Lung (tissue), 11 donors: ENCODE measurements at regions not wholly inside any gene's neighbourhood (a gene's known extent, or its start where the extent isn't known, plus 50 kb on each side); places are given as distances from the start of the nearest gene placed in this dataset.

Experiments used
- ATAC-seq: fragments of 200-7000 bp; cut with Tn5 transposase; one replicate; pipeline ENCODE4 v1.9.1; 2020; ENCODE audit warnings: moderate number of reproducible peaks; ENCODE audit not compliant: insufficient read depth, low FRiP score
- DNase-seq, 3 donors: peaks; one replicate each; pipeline ENCODE4 v3.0.0-alpha.2; 2013 to 2017
- H3K27ac ChIP-seq, 2 donors: one replicate each; pipeline ENCODE4 v1.5.1; 2013; ENCODE audit warnings: mild to moderate bottlenecking in 2 of 2, moderate library complexity in 2 of 2, control low read depth in 1 of 2, inconsistent platforms in 1 of 2, low read depth in 1 of 2, low read length in 1 of 2
- H3K27me3 ChIP-seq, 3 donors: one replicate each; pipeline ENCODE4 v1.5.1; 2013; ENCODE audit warnings: low read length in 2 of 3; ENCODE audit not compliant: control insufficient read depth in 3 of 3, insufficient read depth in 3 of 3
- H3K36me3 ChIP-seq, 4 donors: one replicate each; pipeline ENCODE4 v1.5.1; 2013; ENCODE audit warnings: low read length in 4 of 4, mild to moderate bottlenecking in 1 of 4, moderate library complexity in 1 of 4; ENCODE audit not compliant: control insufficient read depth in 4 of 4, insufficient read depth in 4 of 4
- H3K4me1 ChIP-seq, 5 donors: one replicate each; pipeline ENCODE4 v1.5.1; 2013; ENCODE audit warnings: low read length in 5 of 5, mild to moderate bottlenecking in 2 of 5, moderate library complexity in 1 of 5; ENCODE audit not compliant: control insufficient read depth in 5 of 5, insufficient read depth in 5 of 5
- H3K4me3 ChIP-seq: one replicate; pipeline ENCODE4 v1.5.1; 2013; ENCODE audit warnings: mild to moderate bottlenecking, control low read depth, moderate library complexity
- H3K9ac ChIP-seq, 2 donors: one replicate each; pipeline ENCODE4 v1.5.1; 2013; ENCODE audit warnings: low read length in 2 of 2, control low read depth in 1 of 2; ENCODE audit not compliant: insufficient read depth in 1 of 2
- H3K9me3 ChIP-seq, 4 donors: one replicate each; pipeline ENCODE4 v1.5.1; 2013; ENCODE audit warnings: low read length in 3 of 4, mild to moderate bottlenecking in 1 of 4, moderate library complexity in 1 of 4; ENCODE audit not compliant: control insufficient read depth in 4 of 4, insufficient read depth in 3 of 4
- CTCF ChIP-seq: IDR thresholded peaks from 2 replicates; pipeline ENCODE4 v1.5.1; 2012; ENCODE audit warnings: mild to moderate bottlenecking; ENCODE audit errors: control extremely low read depth, extremely low read depth
- WGBS, 2 donors: extraction: QIAGEN DNeasy Blood & Tissue Kit; methylation state at CpG; one replicate each; pipeline ENCODE4 v1.1.7; 2013; 5-methylcytosine and 5-hydroxymethylcytosine counted together
- donor health status: control.
- donor health status: control.
- donor health status: Bipolar disorder and iron deficiency.
- donor health status: healthy.
- donor health status: DM: yes; HTN: yes; CAD: no.

- H3K27me3 ChIP-seq: no peaks in the 10 kb centered on the region
- 75 to 92% methylated on average over 1 of the region's 1 CpG for WGBS, 2 donors
- H3K9ac ChIP-seq: no peak overlapping the region
- DNase-seq (no peak), ATAC-seq (no peak)
- H3K36me3 ChIP-seq: no peaks in the 10 kb centered on the region
- H3K27ac ChIP-seq: no peak overlapping the region
- no peak overlapping the region for H3K4me3 ChIP-seq
- TF ChIP-seq CTCF: no peak
- H3K9me3 ChIP-seq: peaks cover 0 to 7% (median 3%) of the 10 kb centered on the region in 4 donors
- no peaks in the 10 kb centered on the region for H3K4me1 ChIP-seq
These were observed 249.1 kb upstream of the FAR2 start for GRCh38 chr12:28899951-28900350.

DNA sequence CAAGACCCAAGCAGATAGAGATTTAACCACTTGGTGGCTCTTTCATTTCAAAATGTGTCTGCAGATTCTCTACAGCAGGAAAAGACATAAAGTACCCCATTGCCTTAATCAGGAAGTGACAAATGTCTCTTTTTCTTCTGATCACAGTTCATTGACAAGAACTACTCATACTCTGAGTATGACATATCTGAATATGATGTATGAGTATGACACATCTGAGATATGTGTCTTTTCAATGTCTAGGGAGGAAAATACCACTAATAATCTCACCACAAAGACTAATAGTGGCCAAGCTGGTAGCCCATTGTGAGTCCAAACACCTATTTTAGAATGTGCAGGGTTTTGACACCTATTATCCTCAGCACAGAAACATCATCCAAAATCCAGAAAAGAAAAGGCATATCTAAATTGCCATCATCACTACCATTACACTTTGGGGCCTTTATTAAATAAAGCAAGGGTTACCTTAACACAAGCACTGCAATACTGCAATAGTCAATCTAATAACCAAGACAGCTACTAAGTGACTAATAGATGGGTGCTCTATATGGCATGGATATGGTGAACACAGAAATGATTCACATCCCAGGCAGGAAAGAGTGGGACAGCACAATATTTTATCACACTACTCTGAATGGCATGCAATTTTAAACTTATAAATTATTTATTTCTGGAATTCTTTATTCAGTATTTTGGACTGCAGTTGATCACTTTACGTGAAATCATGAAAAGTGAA lies 243.7 kb upstream of the FAR2 start:
- Histone ChIP-seq H3K27me3 (no peaks in the 10 kb centered on the region), H3K27ac (no peak overlapping the region), H3K9me3 (peaks cover 0 to 9% (median 3%) of the 10 kb centered on the region in 4 donors), H3K4me3 (no peak overlapping the region), H3K9ac (no peak overlapping the region), H3K36me3 (no peaks in the 10 kb centered on the region), H3K4me1 (no peaks in the 10 kb centered on the region)
- TF ChIP-seq CTCF: no peak
- DNase-seq: no peak
- no peak for ATAC-seq
- WGBS, 2 donors: 90 to 97% methylated on average over 1 of the region's 1 CpG

- Histone ChIP-seq H3K4me1 (no peaks in the 10 kb centered on the region), H3K27ac (no peak overlapping the region), H3K4me3 (no peak overlapping the region), H3K9me3 (peaks cover 0 to 6% (median 4%) of the 10 kb centered on the region in 4 donors), H3K27me3 (no peaks in the 10 kb centered on the region), H3K9ac (no peak overlapping the region), H3K36me3 (no peaks in the 10 kb centered on the region)
- 80 to 88% methylated on average over 1 of the region's 1 CpG for WGBS, 2 donors
- no peak for TF ChIP-seq CTCF
- ATAC-seq (no peak), DNase-seq (no peak)
These were observed 240.4 kb upstream of the FAR2 start for GRCh38 chr12:28908646-28909045.

GRCh38 chr12:28909291-28909690 lies 239.8 kb upstream of the FAR2 start:
- 74 to 75% methylated on average over 1 of the region's 1 CpG for WGBS, 2 donors
- H3K36me3 ChIP-seq: no peaks in the 10 kb centered on the region
- DNase-seq: no peak
- H3K9ac ChIP-seq: no peak overlapping the region
- no peak overlapping the region for H3K4me3 ChIP-seq
- no peak for TF ChIP-seq CTCF
- no peaks in the 10 kb centered on the region for H3K27me3 ChIP-seq
- H3K27ac ChIP-seq: no peak overlapping the region
- no peaks in the 10 kb centered on the region for H3K4me1 ChIP-seq
- no peak for ATAC-seq
- H3K9me3 ChIP-seq: peaks cover 0 to 12% (median 7%) of the 10 kb centered on the region in 4 donors
